H1 (cell line): ENCODE measurements at regions not wholly inside any gene's neighbourhood (a gene's known extent, or its start where the extent isn't known, plus 50 kb on each side); places are given as distances from the start of the nearest gene placed in this dataset.

Source experiments
- CTCF ChIA-PET: fragments of 300-600 bp; sonication (Branson Sonifier 250); formaldehyde crosslinking; loops from one replicate; lab custom pipeline; 2021; ENCODE audit not compliant: partially characterized antibody; lab: Charles Lee
- POLR2A ChIA-PET: fragments of 300-600 bp; sonication (Branson Sonifier 250); formaldehyde crosslinking; loops from one replicate; lab custom pipeline; 2021; ENCODE audit warnings: inconsistent platforms; ENCODE audit not compliant: partially characterized antibody; lab: Charles Lee
- DNase-seq, 2 experiments: peaks; one replicate each; pipeline versions ENCODE4 v3.0.0 to v3.0.0-alpha.2; 2010 to 2022; ENCODE audit warnings: low spot score in 2 of 2, low read depth in 1 of 2, mixed read lengths in 1 of 2
- FAIRE-seq: peaks from 2 replicates; lab custom pipeline; 2011; peaks lifted over from hg19 to GRCh38; lab: Jason Lieb, UNC
- H2AFZ ChIP-seq: 2 replicates; pipeline ENCODE4 v1.8.1; 2012; ENCODE audit warnings: low read length, inconsistent platforms
- H2AK5ac ChIP-seq: 2 replicates; pipeline ENCODE4 v1.6.1; 2013; ENCODE audit warnings: low read depth, low read length
- H2BK120ac ChIP-seq: replicated peaks from 2 replicates; pipeline ENCODE3; 2013; ENCODE audit warnings: low read depth, low read length, inconsistent platforms
- H2BK12ac ChIP-seq: 2 replicates; pipeline ENCODE4 v1.6.1; 2013; ENCODE audit warnings: low read depth, low read length
- H2BK15ac ChIP-seq: 2 replicates; pipeline ENCODE4 v1.6.1; 2013; ENCODE audit warnings: low read length
- H2BK20ac ChIP-seq: 2 replicates; pipeline ENCODE4 v1.6.1; 2013; ENCODE audit warnings: low read length
- H2BK5ac ChIP-seq: 2 replicates; pipeline ENCODE4 v1.6.1; 2013; ENCODE audit warnings: low read depth, low read length
- H3K14ac ChIP-seq: 2 replicates; pipeline ENCODE4 v1.6.1; 2013; ENCODE audit warnings: inconsistent platforms; ENCODE audit not compliant: insufficient read length
- H3K18ac ChIP-seq: 2 replicates; pipeline ENCODE4 v1.6.1; 2013; ENCODE audit warnings: low read length; ENCODE audit errors: extremely low read depth
- H3K23ac ChIP-seq: 2 replicates; pipeline ENCODE4 v1.6.1; 2013; ENCODE audit warnings: inconsistent platforms; ENCODE audit not compliant: insufficient read length
- H3K23me2 ChIP-seq: 2 replicates; pipeline ENCODE4 v1.6.1; 2013; ENCODE audit warnings: low read depth, low read length
- H3K27ac ChIP-seq: 2 replicates; pipeline ENCODE4 v1.6.1; 2011; ENCODE audit warnings: low read depth, low read length, inconsistent platforms
- H3K27me3 ChIP-seq, 4 experiments: replicated peaks in 1 of 4; 1 replicate in 1 of 4; 2 replicates in 3 of 4; pipeline versions ENCODE4 v1.6.1 to v1.8.1; 2011 to 2013; ENCODE audit warnings: low read length in 3 of 4, mild to moderate bottlenecking in 3 of 4, inconsistent platforms in 2 of 4, mixed read lengths in 2 of 4, moderate library complexity in 1 of 4; ENCODE audit not compliant: control insufficient read depth in 3 of 4, insufficient read depth in 3 of 4; ENCODE audit errors: extremely low read depth in 1 of 4
- H3K36me3 ChIP-seq, 4 experiments: 2 replicates each; pipeline versions ENCODE4 v1.6.1 to v1.8.1; 2011 to 2013; ENCODE audit warnings: mild to moderate bottlenecking in 4 of 4, low read length in 3 of 4, moderate library complexity in 2 of 4, control low read depth in 1 of 4, inconsistent platforms in 1 of 4; ENCODE audit not compliant: insufficient read depth in 4 of 4, control insufficient read depth in 2 of 4
- H3K4ac ChIP-seq: replicated peaks from 2 replicates; pipeline ENCODE3; 2013; ENCODE audit warnings: low read length, low read depth, mixed read lengths, inconsistent platforms; ENCODE audit not compliant: insufficient read length
- H3K4me1 ChIP-seq, 4 experiments: replicated peaks in 1 of 4; 1 replicate in 1 of 4; 2 replicates in 3 of 4; pipeline versions ENCODE4 v1.6.1 to v1.8.1; 2011 to 2013; ENCODE audit warnings: low read length in 3 of 4, inconsistent platforms in 2 of 4, mixed read lengths in 1 of 4; ENCODE audit not compliant: insufficient read depth in 4 of 4, control insufficient read depth in 3 of 4
- H3K4me2 ChIP-seq, 2 experiments: 2 replicates each; pipeline versions ENCODE4 v1.6.1 to v1.8.1; 2011 to 2013; ENCODE audit warnings: low read depth in 2 of 2, low read length in 2 of 2, control low read depth in 1 of 2, inconsistent platforms in 1 of 2, mild to moderate bottlenecking in 1 of 2; ENCODE audit not compliant: insufficient read depth in 1 of 2
- H3K4me3 ChIP-seq, 4 experiments: fragments of 200-600, 300-600 bp in 1 of 4; sonication (generic), shearing (Covaris generic), sonication (Bioruptor Twin) in 1 of 4; 2 replicates each; pipeline versions ENCODE4 v1.5.1 to v1.8.1; 2011 to 2016; ENCODE audit warnings: low read length in 4 of 4, low read depth in 3 of 4, control low read depth in 2 of 4, inconsistent platforms in 2 of 4, mild to moderate bottlenecking in 2 of 4, mixed read lengths in 1 of 4, moderate library complexity in 1 of 4; ENCODE audit not compliant: insufficient read depth in 2 of 4; ENCODE audit errors: extremely low read depth in 1 of 4
- H3K56ac ChIP-seq: replicated peaks from 2 replicates; pipeline ENCODE3; 2013; ENCODE audit warnings: low read depth, mild to moderate bottlenecking, mixed read lengths, low read length, inconsistent platforms; ENCODE audit not compliant: insufficient read length
- H3K79me1 ChIP-seq: 2 replicates; pipeline ENCODE4 v1.6.1; 2013; ENCODE audit warnings: low read depth, low read length, control low read depth
- H3K79me2 ChIP-seq, 2 experiments: 2 replicates each; pipeline versions ENCODE4 v1.6.1 to v1.8.1; 2012 to 2013; ENCODE audit warnings: low read length in 2 of 2, mild to moderate bottlenecking in 2 of 2, inconsistent platforms in 1 of 2; ENCODE audit not compliant: insufficient read depth in 2 of 2, control insufficient read depth in 1 of 2
- H3K9ac ChIP-seq, 4 experiments: replicated peaks in 1 of 4; 1 replicate in 1 of 4; 2 replicates in 3 of 4; pipeline versions ENCODE4 v1.6.1 to v1.8.1; 2011 to 2013; ENCODE audit warnings: low read depth in 3 of 4, low read length in 3 of 4, control low read depth in 2 of 4, mild to moderate bottlenecking in 2 of 4, moderate library complexity in 2 of 4, inconsistent platforms in 1 of 4; ENCODE audit errors: extremely low read depth in 1 of 4
- H3K9me3 ChIP-seq, 2 experiments: 2 replicates each; pipeline versions ENCODE4 v1.6.1 to v1.8.1; 2012 to 2013; ENCODE audit warnings: mild to moderate bottlenecking in 2 of 2, moderate library complexity in 2 of 2, control low read depth in 1 of 2, inconsistent platforms in 1 of 2, low read depth in 1 of 2, low read length in 1 of 2, mixed read lengths in 1 of 2; ENCODE audit not compliant: insufficient read depth in 2 of 2
- H4K20me1 ChIP-seq, 2 experiments: replicated peaks in 1 of 2; 2 replicates each; pipeline versions ENCODE3 to v1.8.1; 2011 to 2013; ENCODE audit warnings: inconsistent platforms in 2 of 2, low read length in 2 of 2, mild to moderate bottlenecking in 1 of 2; ENCODE audit not compliant: insufficient read depth in 2 of 2, control insufficient read depth in 1 of 2
- H4K5ac ChIP-seq: 2 replicates; pipeline ENCODE4 v1.6.1; 2013; ENCODE audit warnings: low read length, low read depth, mixed read lengths, inconsistent platforms; ENCODE audit not compliant: insufficient read length
- H4K8ac ChIP-seq: 2 replicates; pipeline ENCODE4 v1.8.0; 2013; ENCODE audit warnings: mild to moderate bottlenecking, moderate library complexity, low read length, inconsistent platforms; ENCODE audit not compliant: insufficient read depth; ENCODE audit errors: extremely low read depth
- H4K91ac ChIP-seq: replicated peaks from 2 replicates; pipeline ENCODE3; 2013; ENCODE audit warnings: low read length, mixed read lengths, inconsistent platforms; ENCODE audit not compliant: insufficient read length
- MAX ChIP-seq: IDR thresholded peaks from 2 replicates; pipeline ENCODE4 v1.6.1; 2012; ENCODE audit warnings: inconsistent platforms
- RAD21 ChIP-seq, 2 experiments: IDR thresholded peaks in 1 of 2; conservative IDR thresholded peaks in 1 of 2; 2 replicates each; pipeline ENCODE4 v1.6.1; 2011; ENCODE audit warnings: low read depth in 2 of 2, low read length in 2 of 2, improper control_type of control experiment in 1 of 2, inconsistent platforms in 1 of 2, mild to moderate bottlenecking in 1 of 2, moderate library complexity in 1 of 2
- SRF ChIP-seq: IDR thresholded peaks from 2 replicates; pipeline ENCODE4 v1.6.1; 2011; ENCODE audit warnings: mild to moderate bottlenecking, low read depth, low read length, moderate library complexity
- TAF1 ChIP-seq: IDR thresholded peaks from 2 replicates; pipeline ENCODE4 v1.6.1; 2011; ENCODE audit warnings: mild to moderate bottlenecking, low read depth, low read length
- WGBS, 2 experiments: shearing (Covaris generic) in 1 of 2; methylation state at CpG; one replicate each; pipeline versions ENCODE4 v1.1.6 to v1.1.7; 2013 to 2015; ENCODE audit warnings: low lambda C conversion rate in 2 of 2, mixed read lengths in 2 of 2, inconsistent platforms in 1 of 2, low coverage in 1 of 2, missing lambda C conversion rate in 1 of 2; ENCODE audit not compliant: insufficient replicate concordance in 2 of 2, insufficient coverage in 1 of 2, insufficient read length in 1 of 2; ENCODE audit errors: extremely low coverage in 1 of 2, missing lambda C conversion rate in 1 of 2; 5-methylcytosine and 5-hydroxymethylcytosine counted together

GRCh38 chr12:105977652-105978051 is 161.1 kb downstream of the NUAK1 start:
- Histone ChIP-seq H3K9ac (no peak overlapping the region), H3K79me1 (no peaks in the 10 kb centered on the region), H3K9me3 (no peaks in the 10 kb centered on the region), H2AFZ (no peak overlapping the region), H2BK12ac (no peak overlapping the region), H3K4me1 (peaks cover 0 to 5% (median 2%) of the 10 kb centered on the region in 4 experiments; a peak in 3 of 7 replicates), H3K23me2 (no peaks in the 10 kb centered on the region), H4K20me1 (no peaks in the 10 kb centered on the region), H3K79me2 (no peaks in the 10 kb centered on the region), H3K56ac (no peak overlapping the region), H3K23ac (no peak overlapping the region), H2BK20ac (no peak overlapping the region), H4K5ac (no peak overlapping the region), H2AK5ac (no peak overlapping the region), H2BK120ac (no peak overlapping the region), H4K8ac (no peak overlapping the region), H3K4me2 (no peak overlapping the region), H4K91ac (no peak overlapping the region), H3K4me3 (no peak overlapping the region), H3K36me3 (no peaks in the 10 kb centered on the region), H2BK5ac (no peak overlapping the region), H3K14ac (no peak overlapping the region), H3K27ac (no peak overlapping the region), H3K27me3 (no peaks in the 10 kb centered on the region), H3K4ac (no peak overlapping the region), H3K18ac (no peak overlapping the region), H2BK15ac (no peak overlapping the region)
- FAIRE-seq (no peak), DNase-seq (no peak)
- ChIA-PET CTCF (interaction anchor here (0.9 to 2.5 kb wide), 3 partner anchors 26 to 273 kb away, joined by 3 to 7 read pairs (median 3); no protein-coding TSS in a partner anchor), POLR2A (no interaction called here)
- WGBS, 2 experiments: 92% methylated on average over 1 of the region's 1 CpG; no CpG with 5 or more reads in 1 of the 2 experiments
- no peak for TF ChIP-seq RAD21 (IDR thresholded peaks at IDR 0.05 in 1 of 2, conservative IDR thresholded peaks at IDR 0.05 in 1 of 2; ENCODE audit: low read depth in 2 of 2, low read length in 2 of 2)
- TF ChIP-seq MAX: no peak
- no peak for TF ChIP-seq SRF
- no peak for TF ChIP-seq TAF1
